HAP-1 (cell line): ENCODE measurements at regions not wholly inside any gene's neighbourhood (a gene's known extent, or its start where the extent isn't known, plus 50 kb on each side); places are given as distances from the start of the nearest gene placed in this dataset.
"Not testable (repeated sequence)": the region's sequence is repeated elsewhere in the genome, so short reads cannot be mapped to it uniquely, and the experiment has no call there.

Experiments used
- DNase-seq, 2 experiments: peaks; one replicate each; pipeline ENCODE4 v3.0.0-alpha.2; 2016 to 2020; ENCODE audit warnings: low spot score in 2 of 2
- H3K27me3 ChIP-seq: fragments of 250-450 bp; sonication (Bioruptor Pico); 2 replicates; pipeline ENCODE4 v1.5.1; 2020; ENCODE audit warnings: low read depth, mild to moderate bottlenecking, moderate library complexity
- H3K36me3 ChIP-seq: fragments of 250-450 bp; sonication (Bioruptor Pico); replicated peaks from 2 replicates; pipeline ENCODE4 v1.5.1; 2020; ENCODE audit warnings: mild to moderate bottlenecking
- H3K4me1 ChIP-seq: fragments of 250-450 bp; sonication (Bioruptor Pico); 2 replicates; pipeline ENCODE4 v1.5.1; 2020; ENCODE audit warnings: mild to moderate bottlenecking
- H3K4me3 ChIP-seq: fragments of 250-450 bp; sonication (Bioruptor Pico); 2 replicates; pipeline ENCODE4 v1.5.1; 2020; ENCODE audit warnings: mild to moderate bottlenecking, moderate library complexity
- H3K9me3 ChIP-seq: fragments of 250-450 bp; sonication (Bioruptor Pico); 2 replicates; pipeline ENCODE4 v1.5.1; 2020; ENCODE audit warnings: mild to moderate bottlenecking, moderate library complexity
- in situ Hi-C: fragments of 300-500 bp; cut with MboI; formaldehyde crosslinking; loops from 3 replicates; pipeline ENCODE4 v1.14.3; 2020; ENCODE audit warnings: low sequenced_read_pairs, inconsistent platforms, mixed read lengths

DNA sequence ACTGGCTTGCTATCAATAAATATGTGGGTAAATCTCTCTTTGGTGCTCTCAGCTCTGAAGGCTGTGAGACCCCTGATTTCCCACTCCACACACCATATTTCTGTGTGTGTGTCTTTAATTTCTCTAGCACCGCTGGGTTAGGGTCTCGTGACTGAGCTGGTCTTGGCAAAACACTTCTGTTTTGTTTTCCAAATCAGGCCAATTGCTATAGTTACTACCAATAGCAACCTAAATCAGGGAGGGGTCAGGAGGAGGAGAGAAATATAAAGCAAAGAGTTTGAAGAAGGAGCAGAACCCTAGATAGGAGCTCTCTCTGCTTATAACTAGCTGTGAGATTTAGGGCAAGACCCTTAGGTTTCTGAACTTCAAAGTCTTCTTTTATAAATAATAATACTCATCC lies 250.5 kb upstream of the IGFBP7 start:
- H3K4me1 ChIP-seq, result no peaks in the 10 kb centered on the region
- no peak overlapping the region for H3K4me3 ChIP-seq
- in situ Hi-C loops, result no loop called here
- no peaks in the 10 kb centered on the region for H3K36me3 ChIP-seq
- no peak for DNase-seq
- H3K27me3 ChIP-seq, result 0 out of 2 replicates have a peak, but pooled peaks cover 4% of the 10 kb centered on the region
- no peaks in the 10 kb centered on the region for H3K9me3 ChIP-seq

DNA sequence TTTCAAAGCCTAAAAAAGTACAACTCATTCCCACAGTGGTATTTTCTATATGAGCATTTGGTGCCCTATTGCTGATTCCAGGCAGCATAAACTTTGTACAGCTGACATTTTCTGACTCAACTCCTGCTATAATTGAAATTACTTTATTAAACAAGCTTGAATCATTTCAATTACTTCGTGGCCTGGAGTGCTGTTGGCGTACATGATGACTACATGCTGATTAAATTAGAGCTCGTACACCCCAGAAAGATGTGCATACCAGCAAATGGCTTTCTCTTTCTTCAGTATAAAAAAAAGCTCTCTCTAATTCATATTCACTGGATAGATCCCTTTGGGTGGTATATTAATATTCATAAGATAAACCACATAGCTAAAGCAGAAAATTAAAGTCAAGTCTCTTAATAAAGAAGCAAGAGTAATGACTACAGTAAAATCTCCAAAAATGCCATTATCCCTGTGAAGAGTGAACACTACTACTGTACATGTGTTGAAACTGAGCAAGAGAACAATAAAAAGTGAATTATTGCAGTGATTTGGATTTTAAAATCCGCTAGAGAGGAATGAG lies 245.0 kb upstream of the IGFBP7 start:
- Histone ChIP-seq H3K36me3 (no peaks in the 10 kb centered on the region), H3K27me3 (peaks cover 10% of the 10 kb centered on the region; the same call in 1 of the 2 replicates), H3K4me3 (no peak overlapping the region), H3K9me3 (no peaks in the 10 kb centered on the region), H3K4me1 (no peaks in the 10 kb centered on the region)
- DNase-seq, result no peak
- in situ Hi-C loops, result no loop called here

DNA sequence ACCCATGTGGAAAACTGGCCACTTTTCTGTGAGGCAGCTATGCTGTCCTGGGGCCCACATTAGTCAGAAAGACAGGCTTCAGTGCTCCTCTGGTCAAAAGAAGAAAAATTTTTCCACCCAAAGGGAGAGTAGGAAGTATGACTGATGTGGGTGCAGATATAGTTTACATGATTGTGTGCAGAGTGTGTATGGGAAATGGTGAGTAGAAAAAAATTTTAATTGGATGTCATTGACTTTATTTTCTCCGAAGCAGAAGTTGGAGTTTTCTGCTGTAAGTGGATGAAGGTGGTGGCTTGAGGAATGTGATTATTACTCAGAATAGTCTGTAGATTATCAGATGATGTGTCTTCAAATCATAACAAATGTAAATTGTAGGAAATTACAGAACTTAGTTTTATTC lies 241.5 kb upstream of the IGFBP7 start:
- Histone ChIP-seq H3K4me1 (no peaks in the 10 kb centered on the region), H3K27me3 (peaks cover 15% of the 10 kb centered on the region), H3K9me3 (no peaks in the 10 kb centered on the region), H3K4me3 (no peak overlapping the region), H3K36me3 (no peaks in the 10 kb centered on the region)
- in situ Hi-C loops, result no loop called here
- DNase-seq, result no peak

DNA sequence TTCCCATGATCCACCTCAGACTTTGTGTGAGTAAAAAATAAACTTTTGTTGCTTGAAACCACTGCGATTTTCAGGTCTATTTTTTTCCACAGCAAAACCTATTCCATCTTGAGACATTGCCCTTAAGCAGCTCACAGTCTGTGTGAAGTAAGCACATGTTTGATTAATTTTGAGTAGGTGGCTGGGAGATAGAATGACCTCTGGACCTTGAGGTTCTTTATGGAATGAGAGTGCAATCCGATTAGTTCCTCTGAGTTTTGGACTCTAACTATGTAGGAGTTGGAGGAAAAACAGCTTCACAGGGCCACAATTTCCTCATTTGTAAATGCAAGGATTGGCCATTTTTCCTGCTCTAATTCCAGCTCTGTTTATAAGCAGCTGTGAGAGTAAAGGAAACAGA lies 234.1 kb upstream of the IGFBP7 start:
- H3K27me3 ChIP-seq, result peaks cover 7% of the 10 kb centered on the region
- peaks cover 3% of the 10 kb centered on the region; the same call in 1 of the 2 replicates for H3K4me1 ChIP-seq
- DNase-seq, result no peak
- no peaks in the 10 kb centered on the region for H3K36me3 ChIP-seq
- in situ Hi-C loops, result no loop called here
- no peaks in the 10 kb centered on the region for H3K9me3 ChIP-seq
- no peak overlapping the region for H3K4me3 ChIP-seq

DNA sequence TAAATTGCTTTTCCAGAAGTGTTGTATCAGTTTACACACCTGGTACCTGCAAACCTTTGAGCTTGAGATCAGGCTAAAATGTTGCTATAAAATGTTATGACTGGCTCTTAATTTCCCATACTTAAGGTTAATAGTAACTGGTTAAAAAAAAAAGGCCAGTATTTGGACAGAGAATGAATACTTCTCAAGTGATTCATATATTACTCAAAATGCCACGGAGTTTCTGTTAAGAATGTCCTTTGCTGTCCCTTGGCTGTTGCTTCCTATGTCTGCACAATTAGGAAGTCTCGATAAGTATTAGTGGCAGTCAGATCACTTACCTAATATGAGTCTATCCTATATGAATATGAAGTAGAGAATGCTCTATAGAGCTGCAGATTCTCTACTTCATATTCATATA lies 232.2 kb upstream of the IGFBP7 start:
- no peak for DNase-seq
- Histone ChIP-seq H3K9me3 (no peaks in the 10 kb centered on the region), H3K27me3 (peaks cover 6% of the 10 kb centered on the region; the same call in 1 of the 2 replicates), H3K4me1 (peaks cover 3% of the 10 kb centered on the region; the same call in 1 of the 2 replicates), H3K36me3 (no peaks in the 10 kb centered on the region), H3K4me3 (no peak overlapping the region)
- in situ Hi-C loops, result no loop called here

DNA sequence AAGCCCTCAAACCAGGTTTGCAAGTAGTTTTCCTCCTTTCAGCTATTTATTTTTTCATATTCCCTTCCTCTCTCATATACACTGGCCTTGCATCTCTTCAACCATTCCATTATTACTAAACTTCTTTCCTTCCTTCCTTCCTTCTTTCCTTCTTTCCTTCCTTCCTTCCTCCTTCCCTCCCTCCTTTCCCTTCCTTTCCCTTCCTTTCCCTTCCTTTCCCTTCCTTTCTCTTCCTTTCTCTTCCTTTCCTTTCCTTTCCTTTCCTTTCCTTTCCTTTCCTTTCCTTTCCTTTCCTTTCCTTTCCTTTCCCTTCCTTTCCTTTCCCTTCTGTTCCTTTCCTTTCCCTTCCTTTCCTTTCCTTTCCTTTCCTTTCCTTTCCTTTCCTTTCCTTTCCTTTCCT lies 228.7 kb upstream of the IGFBP7 start:
- in situ Hi-C loops, H3K36me3 ChIP-seq, H3K4me1 ChIP-seq, DNase-seq, H3K9me3 ChIP-seq, H3K4me3 ChIP-seq: not testable (repeated sequence)
- H3K27me3 ChIP-seq, result peaks cover 14% of the 10 kb centered on the region; the same call in 1 of the 2 replicates

DNA sequence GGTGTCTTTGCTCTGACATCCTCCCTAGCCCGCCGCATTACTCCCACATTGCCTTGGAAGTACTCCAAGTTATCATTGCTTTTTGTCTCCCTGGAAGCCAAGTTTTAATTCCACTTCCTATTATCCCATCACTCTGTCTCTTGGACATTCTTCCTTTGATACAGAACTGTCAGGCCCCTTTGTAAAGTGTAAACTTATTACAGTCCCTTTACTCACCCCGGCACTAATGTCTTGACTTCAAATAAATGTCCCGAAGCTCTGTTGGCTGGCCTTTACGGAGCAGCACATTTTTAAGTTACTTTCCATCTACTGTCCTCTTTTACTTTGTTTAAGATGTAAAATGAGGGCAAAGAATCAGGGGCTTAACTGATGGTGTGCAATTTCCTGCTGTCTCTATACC lies 223.5 kb upstream of the IGFBP7 start:
- in situ Hi-C loops, result no loop called here
- H3K9me3 ChIP-seq, result no peaks in the 10 kb centered on the region
- no peaks in the 10 kb centered on the region for H3K36me3 ChIP-seq
- no peak for DNase-seq
- H3K4me1 ChIP-seq, result no peaks in the 10 kb centered on the region
- no peak overlapping the region for H3K4me3 ChIP-seq
- H3K27me3 ChIP-seq, result peaks cover 9% of the 10 kb centered on the region; the same call in 1 of the 2 replicates

DNA sequence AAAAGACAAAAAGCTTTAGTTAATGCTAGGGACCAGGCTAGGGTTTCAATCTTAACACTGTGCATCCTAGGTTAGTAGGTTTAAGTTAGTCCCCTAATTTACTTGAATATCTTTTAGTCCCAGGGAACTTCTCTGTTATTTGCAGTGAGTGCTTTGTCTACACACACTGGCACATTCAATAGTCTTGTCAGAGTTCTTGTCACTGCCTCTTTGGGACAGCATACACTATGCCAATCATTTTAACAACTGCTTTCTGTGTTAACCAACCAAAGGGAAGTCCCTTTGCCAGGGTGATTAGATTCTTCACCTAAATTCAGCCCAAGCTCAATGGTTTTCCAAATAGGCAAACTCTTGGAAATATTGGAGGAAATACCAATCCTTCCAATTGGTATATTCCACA lies 221.8 kb upstream of the IGFBP7 start:
- Histone ChIP-seq H3K27me3 (peaks cover 6% of the 10 kb centered on the region; the same call in 1 of the 2 replicates), H3K4me1 (no peaks in the 10 kb centered on the region), H3K9me3 (no peaks in the 10 kb centered on the region), H3K36me3 (no peaks in the 10 kb centered on the region), H3K4me3 (no peak overlapping the region)
- DNase-seq, result no peak
- in situ Hi-C loops, result no loop called here

DNA sequence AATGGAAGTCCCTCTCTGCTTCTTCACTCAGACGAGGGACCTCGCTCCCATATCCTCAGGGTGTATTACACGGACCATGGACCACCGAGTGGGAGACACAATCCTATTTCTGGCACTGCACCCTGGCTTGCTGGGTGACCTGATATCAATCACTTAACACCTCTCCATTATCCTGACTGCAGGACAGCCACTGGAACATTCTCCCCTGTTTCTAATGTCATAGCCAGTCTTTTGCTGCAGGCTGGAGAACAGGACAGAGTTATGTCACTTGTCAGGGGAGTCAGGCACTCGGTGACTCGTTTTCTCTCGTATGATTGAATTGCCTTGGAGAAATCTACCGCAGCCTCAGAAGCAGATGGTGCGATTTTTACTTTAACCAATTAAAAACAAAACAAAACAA lies 219.1 kb upstream of the IGFBP7 start:
- H3K36me3 ChIP-seq, result no peaks in the 10 kb centered on the region
- in situ Hi-C loops, result no loop called here
- H3K27me3 ChIP-seq, result peaks cover 2% of the 10 kb centered on the region; the same call in 1 of the 2 replicates
- no peak for DNase-seq
- no peaks in the 10 kb centered on the region for H3K9me3 ChIP-seq
- no peaks in the 10 kb centered on the region for H3K4me1 ChIP-seq
- no peak overlapping the region for H3K4me3 ChIP-seq

DNA sequence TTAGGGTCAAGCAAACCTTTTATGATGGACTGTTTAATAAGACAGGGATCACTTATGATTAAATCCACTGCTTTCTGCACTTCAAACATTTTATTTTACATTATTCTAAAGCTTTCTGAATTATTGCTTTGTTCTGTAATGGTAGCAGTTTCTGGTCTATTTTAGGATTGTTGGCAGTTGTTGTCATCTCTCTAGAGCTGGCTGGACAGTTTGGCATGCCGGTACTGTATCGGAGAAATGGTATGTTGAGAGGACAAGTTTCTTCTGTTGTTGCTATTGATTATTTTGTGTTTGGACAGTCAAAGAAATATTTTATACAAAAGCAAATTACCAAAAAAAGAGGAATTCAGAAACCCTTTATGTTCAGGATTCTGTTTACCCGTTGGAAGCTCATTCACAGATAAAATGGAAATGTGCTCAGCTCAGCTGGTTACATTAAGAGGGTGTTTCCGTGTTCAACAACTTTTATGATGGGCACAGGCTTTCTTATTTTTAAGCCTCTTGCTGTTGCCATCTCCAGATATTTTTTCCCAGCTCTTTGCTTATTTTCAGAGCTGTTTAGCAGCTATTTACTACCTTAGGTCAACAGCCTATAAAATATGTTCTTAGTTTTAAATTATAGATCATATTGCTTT lies 214.6 kb upstream of the IGFBP7 start:
- H3K4me1 ChIP-seq, result no peaks in the 10 kb centered on the region
- H3K4me3 ChIP-seq, result no peak overlapping the region
- no peaks in the 10 kb centered on the region for H3K36me3 ChIP-seq

DNA sequence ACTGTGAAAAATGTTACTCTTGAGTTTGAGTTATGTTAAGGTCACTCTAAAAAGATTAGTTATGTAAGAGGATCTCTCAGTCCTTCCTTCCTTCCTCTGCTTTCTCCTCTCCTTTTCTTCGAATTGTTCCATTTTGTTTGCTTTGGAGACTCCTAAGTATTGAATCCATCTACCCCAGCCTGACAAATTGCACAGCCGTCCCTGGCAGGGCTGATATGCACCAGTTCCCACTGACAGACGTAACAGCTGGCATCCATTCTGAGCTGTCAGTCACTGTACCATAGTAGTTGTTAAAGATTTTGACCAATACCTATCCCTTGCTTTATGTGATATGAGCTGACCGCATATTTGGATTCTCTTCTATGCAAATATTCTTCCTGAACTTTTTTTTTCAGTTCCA lies 210.7 kb upstream of the IGFBP7 start:
- Histone ChIP-seq H3K36me3 (no peaks in the 10 kb centered on the region), H3K9me3 (no peaks in the 10 kb centered on the region), H3K4me3 (no peak overlapping the region), H3K27me3 (0 out of 2 replicates have a peak, but pooled peaks cover 4% of the 10 kb centered on the region), H3K4me1 (no peaks in the 10 kb centered on the region; the same call in 1 of the 2 replicates)
- no peak for DNase-seq
- in situ Hi-C loops, result no loop called here

More for the DNA sequence above, 214.6 kb upstream of the IGFBP7 start:
- no peaks in the 10 kb centered on the region for H3K9me3 ChIP-seq
- DNase-seq, result no peak
- 0 out of 2 replicates have a peak, but pooled peaks cover 4% of the 10 kb centered on the region for H3K27me3 ChIP-seq
- in situ Hi-C loops, result no loop called here

DNA sequence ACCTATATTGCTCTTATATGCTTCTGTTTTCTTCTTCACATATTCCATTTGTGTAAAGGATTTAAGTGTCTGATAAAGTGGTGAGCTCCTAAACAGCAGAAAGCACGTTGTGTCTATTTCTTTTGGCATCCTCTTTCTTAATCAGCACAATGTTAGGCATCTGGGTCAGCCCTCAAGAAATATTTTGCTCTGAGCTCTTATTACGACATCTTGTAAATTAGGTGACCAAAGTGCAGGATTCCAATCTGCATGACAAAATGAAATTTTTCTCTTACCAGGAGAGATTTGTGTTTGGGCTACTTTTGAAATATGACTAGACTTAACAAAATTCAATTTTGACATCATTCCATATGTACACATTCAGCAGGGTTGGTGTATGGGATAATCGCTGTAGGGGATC lies 210.0 kb upstream of the IGFBP7 start:
- H3K4me1 ChIP-seq, result no peaks in the 10 kb centered on the region; the same call in 1 of the 2 replicates
- H3K4me3 ChIP-seq, result no peak overlapping the region
- in situ Hi-C loops, result no loop called here
- 0 out of 2 replicates have a peak, but pooled peaks cover 4% of the 10 kb centered on the region for H3K27me3 ChIP-seq
- no peaks in the 10 kb centered on the region for H3K36me3 ChIP-seq
- DNase-seq, result no peak
- H3K9me3 ChIP-seq, result no peaks in the 10 kb centered on the region

DNA sequence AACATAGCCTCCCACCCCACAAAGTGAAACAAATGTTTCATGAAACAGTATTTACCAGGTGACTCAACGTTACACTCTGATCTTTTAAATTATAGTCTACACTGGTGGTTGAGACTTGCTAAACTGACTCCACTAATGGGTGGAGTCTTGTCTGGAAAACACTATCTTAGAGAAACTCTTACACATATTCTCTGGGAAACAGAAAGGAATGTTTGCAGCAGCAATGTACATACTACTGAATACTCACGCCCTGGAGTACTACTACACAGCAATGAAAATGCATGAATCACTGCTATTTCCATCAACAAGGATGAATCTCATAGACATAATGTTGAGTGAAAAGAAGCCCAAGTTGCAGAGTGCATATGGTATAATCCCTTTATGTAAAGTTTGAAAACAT lies 208.5 kb upstream of the IGFBP7 start:
- Histone ChIP-seq H3K4me1 (no peaks in the 10 kb centered on the region; the same call in 1 of the 2 replicates), H3K27me3 (no peaks in the 10 kb centered on the region), H3K4me3 (no peak overlapping the region), H3K9me3 (no peaks in the 10 kb centered on the region), H3K36me3 (no peaks in the 10 kb centered on the region)
- in situ Hi-C loops, result no loop called here
- DNase-seq, result no peak

DNA sequence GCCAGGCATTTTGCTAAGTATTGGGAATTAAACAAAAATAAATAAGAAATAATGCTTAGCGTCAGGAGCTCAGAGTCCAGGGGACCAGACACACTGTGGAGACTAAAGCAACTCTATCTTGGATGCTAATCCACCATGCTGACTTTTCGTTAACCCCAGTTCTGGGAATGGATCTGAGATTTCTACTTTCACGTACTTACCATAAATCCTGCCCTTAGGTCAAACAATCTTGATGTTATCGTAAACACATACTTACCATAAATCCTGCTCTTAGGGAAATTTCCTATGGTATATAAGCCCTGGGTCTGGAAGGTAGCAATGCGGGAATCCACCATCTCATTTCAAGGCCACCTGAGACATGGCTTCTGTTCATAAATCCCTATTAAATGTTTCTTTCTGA lies 204.5 kb upstream of the IGFBP7 start:
- in situ Hi-C loops, result no loop called here
- Histone ChIP-seq H3K4me3 (no peak overlapping the region), H3K36me3 (no peaks in the 10 kb centered on the region), H3K4me1 (no peaks in the 10 kb centered on the region; the same call in 1 of the 2 replicates), H3K27me3 (no peaks in the 10 kb centered on the region), H3K9me3 (no peaks in the 10 kb centered on the region)
- DNase-seq, result no peak
